ENCODE measurements at regions not wholly inside any gene's neighbourhood (a gene's known extent, or its start where the extent isn't known, plus 50 kb on each side); places are given as distances from the start of the nearest gene placed in this dataset.
"Not testable (repeated sequence)": the region's sequence is repeated elsewhere in the genome, so short reads cannot be mapped to it uniquely, and the experiment has no call there.

DNA sequence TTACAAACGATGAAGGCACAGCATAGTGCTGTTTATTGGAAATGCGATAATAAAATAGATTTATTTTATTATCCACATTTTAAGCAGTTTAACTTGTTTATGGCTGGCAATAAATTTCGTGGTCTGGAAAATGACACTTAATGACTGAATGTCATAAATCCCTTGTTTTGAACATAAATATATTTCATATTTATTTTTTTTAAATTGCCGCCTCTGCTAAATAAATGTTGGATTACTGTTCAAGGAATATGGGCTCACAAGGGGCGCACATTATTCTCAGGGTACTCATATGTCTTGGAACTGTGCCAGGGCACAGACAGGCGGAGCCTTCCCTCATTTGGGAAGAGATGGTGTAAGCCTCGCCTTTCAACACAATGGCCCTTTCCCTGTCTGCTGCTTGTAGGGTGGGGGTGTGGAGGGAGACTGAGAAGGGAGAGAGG, 134.3 kb downstream of the PXDC1 start:
- H3K27me3 ChIP-seq: no peaks in the 10 kb centered on the region
- intact Hi-C loops (cut with DNase I): no loop called here
- 76% methylated on average over 7 of the region's 7 CpGs for WGBS (ENCODE audit: insufficient coverage, low coverage, low lambda C conversion rate, missing lambda C conversion rate)
- no peak overlapping the region for H3K4me3 ChIP-seq
- H3K9me3 ChIP-seq: no peaks in the 10 kb centered on the region
- TF ChIP-seq, protein P1, sequence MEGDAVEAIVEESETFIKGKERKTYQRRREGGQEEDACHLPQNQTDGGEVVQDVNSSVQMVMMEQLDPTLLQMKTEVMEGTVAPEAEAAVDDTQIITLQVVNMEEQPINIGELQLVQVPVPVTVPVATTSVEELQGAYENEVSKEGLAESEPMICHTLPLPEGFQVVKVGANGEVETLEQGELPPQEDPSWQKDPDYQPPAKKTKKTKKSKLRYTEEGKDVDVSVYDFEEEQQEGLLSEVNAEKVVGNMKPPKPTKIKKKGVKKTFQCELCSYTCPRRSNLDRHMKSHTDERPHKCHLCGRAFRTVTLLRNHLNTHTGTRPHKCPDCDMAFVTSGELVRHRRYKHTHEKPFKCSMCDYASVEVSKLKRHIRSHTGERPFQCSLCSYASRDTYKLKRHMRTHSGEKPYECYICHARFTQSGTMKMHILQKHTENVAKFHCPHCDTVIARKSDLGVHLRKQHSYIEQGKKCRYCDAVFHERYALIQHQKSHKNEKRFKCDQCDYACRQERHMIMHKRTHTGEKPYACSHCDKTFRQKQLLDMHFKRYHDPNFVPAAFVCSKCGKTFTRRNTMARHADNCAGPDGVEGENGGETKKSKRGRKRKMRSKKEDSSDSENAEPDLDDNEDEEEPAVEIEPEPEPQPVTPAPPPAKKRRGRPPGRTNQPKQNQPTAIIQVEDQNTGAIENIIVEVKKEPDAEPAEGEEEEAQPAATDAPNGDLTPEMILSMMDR (IDR thresholded peaks at IDR 0.05): no peak
- no peak for TF ChIP-seq POLR2A (IDR thresholded peaks at IDR 0.05)
- no peak overlapping the region for H3K27ac ChIP-seq
- H3K36me3 ChIP-seq: no peaks in the 10 kb centered on the region
- no peak for ATAC-seq
- DNase-seq: no peak
- no peaks in the 10 kb centered on the region for H3K4me1 ChIP-seq

DNA sequence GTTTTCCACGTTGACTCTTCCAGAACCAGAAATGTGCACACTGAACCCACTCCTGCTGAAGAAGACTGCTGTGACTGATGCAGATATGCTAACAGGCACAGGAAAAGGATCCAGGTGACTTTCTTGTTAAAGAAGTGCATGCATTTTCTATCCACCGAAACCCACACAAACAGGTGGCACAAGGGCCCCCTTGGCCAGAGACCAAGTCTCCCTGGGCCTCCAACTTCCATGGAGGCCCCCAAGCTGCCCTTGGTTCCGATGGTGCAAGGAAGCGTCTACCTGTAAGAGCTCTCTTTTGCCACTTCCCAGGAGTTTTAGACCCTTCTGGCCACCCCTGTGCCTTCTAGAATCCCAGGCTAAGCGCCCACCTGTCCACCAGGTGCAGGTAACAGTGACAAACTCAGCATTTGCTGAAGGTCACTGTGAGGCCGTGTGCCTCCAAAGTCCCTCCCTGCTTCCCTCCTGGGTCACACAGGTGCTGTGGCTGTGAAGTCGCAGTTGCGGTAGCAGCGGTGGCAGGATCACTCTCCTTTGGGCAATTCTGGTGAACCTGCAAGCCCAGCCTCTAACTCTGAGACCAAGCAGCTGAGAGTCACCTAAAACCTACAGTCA, 134.8 kb downstream of the PXDC1 start:
- WGBS (ENCODE audit: insufficient coverage, low coverage, low lambda C conversion rate, missing lambda C conversion rate): 67% methylated on average over 1 of the region's 9 CpGs

DNA sequence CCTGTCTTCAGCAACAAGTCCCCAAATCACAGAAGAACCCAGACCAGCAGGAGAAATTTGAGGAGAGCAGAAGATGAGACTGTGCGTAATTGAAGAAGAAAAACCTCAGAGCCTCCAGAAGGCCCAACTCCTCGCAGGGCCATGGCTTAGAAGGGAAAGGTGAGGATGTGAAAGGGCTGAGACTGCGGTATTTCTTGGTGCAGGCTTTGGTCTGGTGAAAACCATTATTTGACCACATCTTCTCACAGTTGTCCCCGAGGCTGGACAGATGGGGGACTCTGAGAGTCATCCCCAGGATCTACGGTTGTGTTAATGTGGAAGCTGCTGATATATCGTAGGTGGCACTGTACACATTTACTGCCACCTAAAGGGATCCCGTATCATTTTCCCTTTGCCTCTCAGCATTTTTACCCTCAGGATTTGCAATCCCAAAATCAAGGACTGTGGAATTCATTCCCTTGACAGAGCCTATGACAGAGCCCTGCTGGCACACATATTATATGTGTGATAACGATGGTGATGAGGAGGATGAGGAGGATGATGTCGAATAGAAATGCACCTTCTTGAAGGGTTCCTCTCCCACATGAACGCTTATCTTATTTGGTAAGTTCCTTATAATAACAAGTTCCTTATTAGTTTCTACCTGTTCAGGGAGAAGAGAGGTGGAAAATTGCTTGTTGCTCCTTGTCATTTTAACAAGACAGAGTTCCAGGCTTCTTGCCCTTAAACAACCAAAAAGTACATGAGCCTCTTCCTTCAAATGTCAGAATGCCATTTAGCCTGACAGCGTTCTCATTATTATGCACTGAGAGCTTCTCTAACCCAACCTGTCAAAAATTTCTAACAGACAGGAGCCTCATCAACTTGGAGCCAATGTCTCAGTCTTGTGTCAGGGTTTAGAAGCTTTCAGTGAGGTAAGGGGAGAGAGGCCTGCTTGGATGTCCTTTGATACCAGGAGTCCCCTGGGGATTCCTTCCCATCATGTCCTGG, 135.8 kb downstream of the PXDC1 start:
- H3K4me1 ChIP-seq: no peaks in the 10 kb centered on the region
- H3K4me3 ChIP-seq: no peak overlapping the region
- no peaks in the 10 kb centered on the region for H3K36me3 ChIP-seq
- intact Hi-C loops (cut with DNase I): no loop called here
- ATAC-seq: no peak
- no peak overlapping the region for H3K27ac ChIP-seq
- no peaks in the 10 kb centered on the region for H3K9me3 ChIP-seq
- WGBS (ENCODE audit: insufficient coverage, low coverage, low lambda C conversion rate, missing lambda C conversion rate): 73% methylated on average over 11 of the region's 11 CpGs
- no peak for DNase-seq
- H3K27me3 ChIP-seq: no peaks in the 10 kb centered on the region
- TF ChIP-seq, protein P1 (IDR thresholded peaks at IDR 0.05): no peak
- no peak for TF ChIP-seq POLR2A (IDR thresholded peaks at IDR 0.05)

More for the DNA sequence above, 134.8 kb downstream of the PXDC1 start:
- ATAC-seq (no peak), DNase-seq (no peak)
- intact Hi-C loops (cut with DNase I): no loop called here
- H3K4me3 ChIP-seq: no peak overlapping the region
- H3K27me3 ChIP-seq: no peaks in the 10 kb centered on the region
- H3K27ac ChIP-seq: no peak overlapping the region
- TF ChIP-seq, protein P1 (IDR thresholded peaks at IDR 0.05): no peak
- TF ChIP-seq POLR2A (IDR thresholded peaks at IDR 0.05): no peak
- no peaks in the 10 kb centered on the region for H3K9me3 ChIP-seq
- H3K4me1 ChIP-seq: no peaks in the 10 kb centered on the region
- no peaks in the 10 kb centered on the region for H3K36me3 ChIP-seq

DNA sequence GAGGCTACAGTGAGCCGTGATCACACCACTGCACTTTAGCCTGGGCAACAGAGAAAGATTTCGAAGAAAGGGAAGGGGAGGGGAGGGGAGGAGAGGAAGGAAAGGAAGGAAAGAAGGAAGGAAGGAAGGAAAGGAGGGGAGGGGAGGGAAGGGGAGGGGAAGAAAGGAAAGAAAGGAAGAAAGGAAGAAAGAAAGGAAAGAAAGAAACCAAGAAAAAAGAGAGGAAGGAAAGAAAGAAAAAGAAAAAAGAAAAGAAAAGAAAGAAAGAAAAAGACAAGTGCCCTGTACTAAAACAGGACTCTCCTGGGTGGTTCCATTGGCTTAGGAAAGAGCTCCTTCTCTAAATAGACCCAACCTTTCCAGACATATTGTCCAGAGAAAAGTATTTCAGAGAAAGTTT, 136.6 kb downstream of the PXDC1 start:
- intact Hi-C loops (cut with DNase I): no loop called here
- no peak overlapping the region for H3K4me3 ChIP-seq
- H3K27me3 ChIP-seq: no peaks in the 10 kb centered on the region
- WGBS (ENCODE audit: insufficient coverage, low coverage, low lambda C conversion rate, missing lambda C conversion rate): 46% methylated on average over 2 of the region's 2 CpGs
- no peaks in the 10 kb centered on the region for H3K36me3 ChIP-seq
- no peak overlapping the region for H3K27ac ChIP-seq
- TF ChIP-seq, protein P1 (IDR thresholded peaks at IDR 0.05): no peak
- no peaks in the 10 kb centered on the region for H3K9me3 ChIP-seq
- ATAC-seq (no peak), DNase-seq (no peak)
- H3K4me1 ChIP-seq: no peaks in the 10 kb centered on the region

DNA sequence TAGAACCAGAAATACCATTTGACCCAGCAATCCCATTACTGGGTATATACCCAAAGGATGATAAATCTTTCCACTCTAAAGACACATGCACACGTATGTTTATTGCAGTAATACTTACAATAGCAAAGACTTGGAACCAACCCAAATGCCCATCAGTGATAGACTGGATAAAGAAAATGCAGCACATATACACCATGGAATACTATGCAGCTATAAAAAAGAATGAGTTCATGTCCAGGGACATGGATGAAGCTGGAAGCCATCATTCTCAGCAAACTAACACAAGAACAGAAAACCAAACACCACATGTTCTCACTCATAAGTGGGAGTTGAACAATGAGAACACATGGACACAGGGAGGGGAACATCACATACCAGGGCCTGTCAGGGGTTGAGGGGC, 137.9 kb downstream of the PXDC1 start:
- H3K4me3 ChIP-seq; DNase-seq; H3K36me3 ChIP-seq; ATAC-seq; H3K9me3 ChIP-seq; H3K27me3 ChIP-seq; H3K4me1 ChIP-seq; intact Hi-C loops (cut with DNase I); H3K27ac ChIP-seq: not testable (repeated sequence)
- WGBS (ENCODE audit: insufficient coverage, low coverage, low lambda C conversion rate, missing lambda C conversion rate): 89% methylated on average over 1 of the region's 1 CpG
